Fibroblast of the aortic adventitia (primary cell): ENCODE measurements at regions not wholly inside any gene's neighbourhood (a gene's known extent, or its start where the extent isn't known, plus 50 kb on each side); places are given as distances from the start of the nearest gene placed in this dataset.

Experiments
- DNase-seq: peaks from one replicate; pipeline ENCODE4 v3.0.0-alpha.2; 2010; ENCODE audit warnings: low read depth
- H3K4me3 ChIP-seq: 2 replicates; pipeline ENCODE4 v1.5.1; 2011; ENCODE audit warnings: low read depth, mild to moderate bottlenecking, control low read depth, low read length, moderate library complexity
- CTCF ChIP-seq: IDR thresholded peaks from 2 replicates; pipeline ENCODE4 v1.5.1; 2011; ENCODE audit warnings: mild to moderate bottlenecking, low read length, control low read depth, inconsistent platforms; ENCODE audit not compliant: insufficient read depth

- no peak for DNase-seq
- no peak overlapping the region for H3K4me3 ChIP-seq
- no peak for TF ChIP-seq CTCF
Observed at GRCh38 chr9:87211669-87212068, 264.4 kb upstream of the GAS1 start.

- DNase-seq: no peak
- no peak for TF ChIP-seq CTCF
- no peak overlapping the region for H3K4me3 ChIP-seq
Observed at GRCh38 chr9:87212605-87213021, 265.3 kb upstream of the GAS1 start.

- H3K4me3 ChIP-seq: no peak overlapping the region
- no peak for TF ChIP-seq CTCF
- no peak for DNase-seq
Observed at GRCh38 chr9:87213948-87214347, 266.6 kb upstream of the GAS1 start.

- no peak for TF ChIP-seq CTCF
- H3K4me3 ChIP-seq: no peak overlapping the region
- no peak for DNase-seq
Observed at GRCh38 chr9:87214991-87215390, 267.7 kb upstream of the GAS1 start.

GRCh38 chr9:87216036-87216435 is 268.7 kb upstream of the GAS1 start:
- no peak for DNase-seq
- no peak for TF ChIP-seq CTCF
- no peak overlapping the region for H3K4me3 ChIP-seq

- TF ChIP-seq CTCF: no peak
- no peak for DNase-seq
Observed at GRCh38 chr9:87216897-87217455, 269.7 kb upstream of the GAS1 start.

GRCh38 chr9:87223392-87224246 is 274.0 kb upstream of the DAPK1 start:
- DNase-seq: no peak
- TF ChIP-seq CTCF: no peak
- H3K4me3 ChIP-seq: no peak overlapping the region

More at GRCh38 chr9:87216897-87217455, 269.7 kb upstream of the GAS1 start:
- no peak overlapping the region for H3K4me3 ChIP-seq
